T1000 (cell line): ENCODE measurements at regions not wholly inside any gene's neighbourhood (a gene's known extent, or its start where the extent isn't known, plus 50 kb on each side); places are given as distances from the start of the nearest gene placed in this dataset.

Experiments used
- DNase-seq: peaks from one replicate; lab custom pipeline; 2025; ENCODE audit warnings: mixed read lengths; lab: John Stamatoyannopoulos, UW

GRCh38 chr4:54495091-54495490 is 162.7 kb upstream of the KIT start:
- peak; percentile 11 for DNase-seq

- no peak for DNase-seq
These were observed 162.1 kb upstream of the KIT start for GRCh38 chr4:54495641-54496040.

- no peak for DNase-seq
These were observed 161.3 kb upstream of the KIT start for GRCh38 chr4:54496412-54496811.

- no peak for DNase-seq
These were observed 159.8 kb upstream of the KIT start for GRCh38 chr4:54497947-54498346.

GRCh38 chr4:54498661-54499111 is 159.1 kb upstream of the KIT start:
- DNase-seq = peak; percentile 37

GRCh38 chr4:54499308-54500074 is 158.3 kb upstream of the KIT start:
- peak; percentile 23 for DNase-seq

GRCh38 chr4:54505362-54505761 is 152.4 kb upstream of the KIT start:
- DNase-seq = no peak

GRCh38 chr4:54505996-54506395 is 151.8 kb upstream of the KIT start:
- no peak for DNase-seq

- no peak for DNase-seq
These were observed 148.7 kb upstream of the KIT start for GRCh38 chr4:54509057-54509456.

GRCh38 chr4:54513204-54513603 is 144.6 kb upstream of the KIT start:
- DNase-seq = peak; percentile 28

- DNase-seq = no peak
These were observed 144.0 kb upstream of the KIT start for GRCh38 chr4:54513741-54514140.

- DNase-seq = no peak
These were observed 141.1 kb upstream of the KIT start for GRCh38 chr4:54516556-54517215.

- no peak for DNase-seq
These were observed 139.8 kb upstream of the KIT start for GRCh38 chr4:54517781-54518444.

- DNase-seq = peak; percentile 27
These were observed 132.2 kb upstream of the KIT start for GRCh38 chr4:54525602-54526001.

GRCh38 chr4:54526560-54526959 is 131.2 kb upstream of the KIT start:
- no peak for DNase-seq

- no peak for DNase-seq
These were observed 130.2 kb upstream of the KIT start for GRCh38 chr4:54527532-54527931.

GRCh38 chr4:54539500-54540029 is 118.2 kb upstream of the KIT start:
- no peak for DNase-seq

- DNase-seq = no peak
These were observed 116.8 kb upstream of the KIT start for GRCh38 chr4:54540931-54541330.

GRCh38 chr4:54541426-54542118 is 116.2 kb upstream of the KIT start:
- no peak for DNase-seq

GRCh38 chr4:54542119-54542438 is 115.7 kb upstream of the KIT start:
- no peak for DNase-seq

GRCh38 chr4:54542540-54543041 is 115.2 kb upstream of the KIT start:
- no peak for DNase-seq
